ENCODE measurements at regions not wholly inside any gene's neighbourhood (a gene's known extent, or its start where the extent isn't known, plus 50 kb on each side); places are given as distances from the start of the nearest gene placed in this dataset.

- Histone ChIP-seq H3K27me3 (ENCODE audit: control insufficient read depth, insufficient read depth, low read length) (no peaks in the 10 kb centered on the region), H3K36me3 (ENCODE audit: control insufficient read depth, insufficient read depth, low read length) (no peaks in the 10 kb centered on the region), H3K4me3 (ENCODE audit: low read depth, low read length) (no peak overlapping the region)
- no peak for DNase-seq (ENCODE audit: low read depth)
- no peak for TF ChIP-seq CTCF (IDR thresholded peaks at IDR 0.05; ENCODE audit: insufficient read depth, low read length, poor library complexity, severe bottlenecking)
Observed at GRCh38 chr6:167575158-167575696, 250.3 kb downstream of the TTLL2 start.

GRCh38 chr6:167576050-167576741 is 250.5 kb upstream of the AFDN start:
- Histone ChIP-seq H3K4me3 (ENCODE audit: low read depth, low read length) (no peak overlapping the region), H3K27me3 (ENCODE audit: control insufficient read depth, insufficient read depth, low read length) (no peaks in the 10 kb centered on the region), H3K36me3 (ENCODE audit: control insufficient read depth, insufficient read depth, low read length) (no peaks in the 10 kb centered on the region)
- no peak for DNase-seq (ENCODE audit: low read depth)
- no peak for TF ChIP-seq CTCF (IDR thresholded peaks at IDR 0.05; ENCODE audit: insufficient read depth, low read length, poor library complexity, severe bottlenecking)

GRCh38 chr6:167576828-167577503 is 249.7 kb upstream of the AFDN start:
- no peak for TF ChIP-seq CTCF (IDR thresholded peaks at IDR 0.05; ENCODE audit: insufficient read depth, low read length, poor library complexity, severe bottlenecking)
- H3K4me3 ChIP-seq (ENCODE audit: low read depth, low read length): no peak overlapping the region
- no peak for DNase-seq (ENCODE audit: low read depth)
- H3K36me3 ChIP-seq (ENCODE audit: control insufficient read depth, insufficient read depth, low read length): no peaks in the 10 kb centered on the region
- H3K27me3 ChIP-seq (ENCODE audit: control insufficient read depth, insufficient read depth, low read length): no peaks in the 10 kb centered on the region

- Histone ChIP-seq H3K36me3 (ENCODE audit: control insufficient read depth, insufficient read depth, low read length) (no peaks in the 10 kb centered on the region), H3K27me3 (ENCODE audit: control insufficient read depth, insufficient read depth, low read length) (no peaks in the 10 kb centered on the region), H3K4me3 (ENCODE audit: low read depth, low read length) (no peak overlapping the region)
- DNase-seq (ENCODE audit: low read depth): no peak
- TF ChIP-seq CTCF (IDR thresholded peaks at IDR 0.05; ENCODE audit: insufficient read depth, low read length, poor library complexity, severe bottlenecking): no peak
Observed at GRCh38 chr6:167577891-167578361, 248.8 kb upstream of the AFDN start.

- Histone ChIP-seq H3K36me3 (ENCODE audit: control insufficient read depth, insufficient read depth, low read length) (no peaks in the 10 kb centered on the region), H3K27me3 (ENCODE audit: control insufficient read depth, insufficient read depth, low read length) (no peaks in the 10 kb centered on the region), H3K4me3 (ENCODE audit: low read depth, low read length) (no peak overlapping the region)
- TF ChIP-seq CTCF (IDR thresholded peaks at IDR 0.05; ENCODE audit: insufficient read depth, low read length, poor library complexity, severe bottlenecking): no peak
- no peak for DNase-seq (ENCODE audit: low read depth)
Observed at GRCh38 chr6:167578371-167578901, 248.3 kb upstream of the AFDN start.
